ENCODE measurements at regions not wholly inside any gene's neighbourhood (a gene's known extent, or its start where the extent isn't known, plus 50 kb on each side); places are given as distances from the start of the nearest gene placed in this dataset.

DNA sequence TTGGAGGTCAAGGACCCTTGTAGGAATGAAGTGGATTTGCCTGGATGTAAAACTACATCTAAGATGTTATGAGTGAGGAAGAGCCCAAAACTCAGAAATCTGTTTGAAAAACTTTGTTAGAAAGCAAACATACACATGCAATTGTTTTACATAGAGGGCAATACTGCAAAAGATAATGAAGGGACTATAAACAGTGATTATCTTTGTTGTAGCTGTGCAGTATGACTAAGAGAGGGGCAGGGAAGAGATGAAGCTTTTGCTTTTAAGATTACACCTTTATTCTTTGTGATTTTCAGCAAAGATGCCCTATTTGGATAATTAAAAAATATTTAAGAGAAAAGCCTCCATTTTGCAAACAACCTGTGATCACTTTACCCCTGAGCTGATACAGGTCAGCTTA, 839.9 kb upstream of the RBFOX1 start:
- TF ChIP-seq, protein P1, sequence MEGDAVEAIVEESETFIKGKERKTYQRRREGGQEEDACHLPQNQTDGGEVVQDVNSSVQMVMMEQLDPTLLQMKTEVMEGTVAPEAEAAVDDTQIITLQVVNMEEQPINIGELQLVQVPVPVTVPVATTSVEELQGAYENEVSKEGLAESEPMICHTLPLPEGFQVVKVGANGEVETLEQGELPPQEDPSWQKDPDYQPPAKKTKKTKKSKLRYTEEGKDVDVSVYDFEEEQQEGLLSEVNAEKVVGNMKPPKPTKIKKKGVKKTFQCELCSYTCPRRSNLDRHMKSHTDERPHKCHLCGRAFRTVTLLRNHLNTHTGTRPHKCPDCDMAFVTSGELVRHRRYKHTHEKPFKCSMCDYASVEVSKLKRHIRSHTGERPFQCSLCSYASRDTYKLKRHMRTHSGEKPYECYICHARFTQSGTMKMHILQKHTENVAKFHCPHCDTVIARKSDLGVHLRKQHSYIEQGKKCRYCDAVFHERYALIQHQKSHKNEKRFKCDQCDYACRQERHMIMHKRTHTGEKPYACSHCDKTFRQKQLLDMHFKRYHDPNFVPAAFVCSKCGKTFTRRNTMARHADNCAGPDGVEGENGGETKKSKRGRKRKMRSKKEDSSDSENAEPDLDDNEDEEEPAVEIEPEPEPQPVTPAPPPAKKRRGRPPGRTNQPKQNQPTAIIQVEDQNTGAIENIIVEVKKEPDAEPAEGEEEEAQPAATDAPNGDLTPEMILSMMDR (IDR thresholded peaks at IDR 0.05) = no peak
- no peak for TF ChIP-seq POLR2AphosphoS5 (IDR thresholded peaks at IDR 0.05; ENCODE audit: insufficient read depth in 1 of 2, low read depth in 1 of 2)
- no peak for TF ChIP-seq POLR2A (IDR thresholded peaks at IDR 0.05)

All from vagina (tissue), 2 donors.